GM19035 (cell line): ENCODE measurements at regions not wholly inside any gene's neighbourhood (a gene's known extent, or its start where the extent isn't known, plus 50 kb on each side); places are given as distances from the start of the nearest gene placed in this dataset.

Source experiments
- ATAC-seq: cut with Tn5 transposase; IDR thresholded peaks from one replicate; pipeline ENCODE4 v1.9.1; 2021; ENCODE audit not compliant: unreplicated experiment

DNA sequence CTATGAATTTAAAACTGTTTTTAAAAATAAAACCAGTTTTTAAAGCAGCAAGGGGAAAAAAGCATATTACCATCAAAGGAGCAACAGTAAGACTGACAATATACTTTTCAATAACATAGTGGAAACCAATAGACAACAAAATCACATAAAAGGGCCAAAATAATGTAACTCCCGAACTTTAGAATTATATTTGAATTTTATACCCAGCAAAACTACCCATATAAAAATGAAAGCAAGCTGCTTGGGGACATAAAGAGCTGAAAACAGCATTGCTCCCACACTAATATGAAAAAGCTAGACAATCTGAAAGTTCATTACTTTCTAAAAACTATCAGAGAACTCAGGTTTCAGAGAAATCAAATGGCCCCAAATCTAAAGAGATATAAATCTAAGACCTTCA lies 199.4 kb upstream of the ARID1B start:
- ATAC-seq = no peak

DNA sequence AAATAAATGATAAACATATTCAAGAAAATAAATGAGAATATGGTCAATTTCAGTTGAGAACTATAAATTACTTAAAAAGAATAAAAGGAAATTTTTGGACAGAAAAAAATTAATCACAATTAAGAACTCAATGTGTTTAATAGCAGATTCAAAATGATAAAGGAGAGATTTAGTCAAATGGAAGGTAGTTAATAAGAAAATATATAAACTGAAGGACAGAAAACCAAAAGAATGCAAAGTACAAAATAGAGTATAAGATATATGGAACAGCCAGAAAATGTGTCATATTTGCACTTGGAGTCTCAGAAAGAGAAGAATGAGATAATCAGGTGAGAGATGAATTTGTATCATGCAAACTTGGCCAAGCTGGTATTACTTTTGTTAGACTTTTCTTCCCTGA lies 201.8 kb upstream of the ARID1B start:
- ATAC-seq = no peak

DNA sequence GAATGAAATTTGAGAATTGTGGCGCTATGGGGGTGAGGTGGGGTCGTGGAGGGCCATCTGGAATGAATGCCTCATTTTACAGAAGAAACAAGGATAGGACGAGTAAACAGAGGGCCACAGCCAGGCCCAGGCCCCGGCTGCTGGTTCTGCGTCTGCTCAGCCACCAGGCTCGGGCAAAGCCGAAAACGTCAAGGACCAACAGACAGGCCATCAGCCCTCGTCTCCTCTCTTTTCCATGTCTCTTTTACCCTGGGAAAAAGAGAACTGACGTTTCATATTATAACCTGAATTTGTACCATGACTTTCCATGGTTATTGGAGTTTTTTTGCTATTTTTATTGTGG lies 212.4 kb upstream of the ARID1B start:
- no peak for ATAC-seq

DNA sequence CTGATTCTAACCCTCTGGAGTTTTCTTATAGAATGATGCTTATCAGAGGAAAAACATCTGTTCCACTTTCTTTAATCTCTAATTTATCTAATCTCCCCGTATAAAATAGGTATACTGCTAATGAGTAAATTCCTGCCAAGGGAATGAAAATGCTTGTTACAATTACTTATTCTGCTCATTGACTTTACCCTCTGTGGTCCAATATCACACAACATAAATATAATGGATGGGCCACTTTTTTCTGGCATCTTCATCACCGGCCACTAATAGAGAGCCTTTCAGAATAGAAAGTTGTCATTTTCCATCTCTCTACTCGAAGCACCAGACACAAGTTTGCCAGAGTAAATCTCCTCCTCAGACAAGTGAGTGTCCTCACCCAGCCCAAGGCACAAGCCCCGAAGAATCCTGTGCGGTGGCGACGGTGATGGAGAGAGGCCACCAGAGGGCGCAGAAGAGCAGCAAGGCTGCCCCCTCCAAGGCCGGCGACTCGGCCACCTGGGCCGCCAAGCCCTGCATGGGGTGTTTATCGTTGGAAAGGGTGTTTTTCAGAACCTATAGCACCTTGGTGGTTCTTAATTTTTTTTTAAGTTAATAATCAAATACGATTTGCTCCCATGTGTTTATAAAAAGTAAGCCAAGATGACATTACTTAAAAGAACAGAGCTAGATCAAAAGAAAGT lies 212.9 kb upstream of the ARID1B start:
- ATAC-seq = peak; percentile 98

DNA sequence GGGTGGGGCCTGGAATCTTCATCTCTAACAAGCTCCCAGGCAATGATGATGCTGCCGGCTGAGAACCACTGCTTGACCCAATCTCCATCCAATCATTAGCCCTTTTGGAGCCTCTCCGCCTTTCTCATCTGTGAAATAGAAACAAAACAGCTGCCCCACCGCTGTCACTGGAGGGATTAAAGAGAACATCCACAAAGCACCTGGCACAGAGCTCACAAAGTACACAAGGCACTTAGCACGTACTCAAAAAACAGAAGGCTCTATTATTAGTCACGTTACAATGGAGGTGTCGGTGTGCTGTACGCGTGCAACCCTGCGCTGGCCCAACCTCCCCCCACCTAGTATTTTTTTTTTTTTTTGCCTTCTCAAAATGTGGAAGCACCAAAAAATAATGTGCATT lies 213.5 kb upstream of the ARID1B start:
- no peak for ATAC-seq

DNA sequence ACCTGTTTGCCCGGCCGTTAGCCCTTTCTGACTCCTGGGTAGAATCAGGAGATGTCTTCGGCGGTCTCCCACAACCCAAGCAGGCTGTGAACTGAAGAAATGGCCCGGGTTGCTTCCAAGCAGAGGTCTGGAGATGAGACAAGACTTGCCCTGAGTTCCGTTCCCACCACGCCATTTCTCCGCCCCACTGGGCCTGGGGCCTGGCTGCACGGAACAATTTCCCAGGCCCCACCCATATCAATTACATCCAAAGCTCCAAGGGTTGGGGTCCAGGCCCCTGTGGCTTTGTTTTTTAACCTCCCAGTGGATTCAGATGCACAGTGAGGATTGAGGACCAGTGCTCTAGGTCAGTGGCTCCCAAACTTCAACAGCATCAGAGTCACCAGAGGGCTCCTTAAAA lies 214.5 kb upstream of the ARID1B start:
- no peak for ATAC-seq

DNA sequence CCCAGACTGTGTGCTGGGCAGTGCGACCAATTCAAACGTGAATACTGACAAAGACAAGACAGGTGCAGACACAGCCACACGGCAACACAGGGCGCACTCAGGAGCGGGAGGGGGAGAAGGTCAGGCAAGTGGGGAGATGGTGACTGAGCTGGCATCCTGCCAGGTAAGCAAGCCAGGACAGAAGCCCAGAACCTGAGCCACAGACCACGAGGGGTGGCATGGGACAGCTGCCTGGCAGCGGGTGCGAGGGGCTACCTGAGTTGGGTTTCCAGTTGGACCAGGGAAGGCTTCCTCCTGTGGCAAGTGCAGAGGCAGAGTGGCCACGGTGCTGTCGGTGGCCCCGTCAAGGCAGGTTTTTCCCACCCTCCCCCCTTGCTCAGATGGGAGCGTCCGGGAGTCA lies 215.2 kb upstream of the ARID1B start:
- no peak for ATAC-seq

DNA sequence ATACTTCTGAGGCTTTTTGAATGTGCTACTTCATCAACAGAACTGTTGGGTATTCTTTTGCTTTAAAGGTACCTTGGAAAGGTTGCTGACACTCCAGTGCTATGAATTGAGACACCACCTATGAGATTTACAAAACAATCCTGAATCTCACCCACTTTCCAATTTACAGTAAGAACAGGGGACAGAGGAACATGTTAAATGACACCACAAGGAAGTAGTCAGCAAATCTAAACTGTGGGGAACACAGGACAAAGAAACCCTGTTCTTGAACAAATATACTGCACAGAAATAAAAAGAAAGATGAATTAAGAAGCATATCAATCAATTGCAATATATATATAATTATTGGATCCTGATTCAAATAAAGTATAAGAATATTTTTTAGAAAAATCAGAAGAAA lies 216.7 kb upstream of the ARID1B start:
- no peak for ATAC-seq

DNA sequence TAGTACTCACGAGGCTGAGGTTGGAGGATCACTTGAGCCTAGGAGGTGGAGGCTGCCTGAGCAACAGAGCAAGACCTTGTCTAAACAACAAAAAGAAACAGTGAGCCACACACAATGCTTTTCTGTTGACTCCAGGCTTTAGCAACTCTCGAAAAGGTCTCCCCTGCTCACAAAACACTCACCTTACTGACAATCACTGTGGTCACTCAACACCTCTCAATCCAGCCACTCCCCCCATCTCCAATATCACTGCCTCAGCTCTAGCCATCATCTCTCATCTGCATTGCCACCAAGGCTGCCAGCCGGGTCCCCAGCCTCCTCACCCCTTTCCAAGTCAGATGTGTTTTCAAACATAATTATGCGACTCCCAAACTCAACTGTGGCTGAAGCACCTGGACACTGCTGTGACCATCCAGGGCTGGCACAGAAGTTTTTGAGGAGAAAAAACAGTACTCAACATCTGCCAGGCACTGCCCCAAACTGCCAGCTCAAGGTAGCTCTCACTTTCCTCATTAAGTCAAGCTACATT lies 218.0 kb upstream of the ARID1B start:
- ATAC-seq = no peak

DNA sequence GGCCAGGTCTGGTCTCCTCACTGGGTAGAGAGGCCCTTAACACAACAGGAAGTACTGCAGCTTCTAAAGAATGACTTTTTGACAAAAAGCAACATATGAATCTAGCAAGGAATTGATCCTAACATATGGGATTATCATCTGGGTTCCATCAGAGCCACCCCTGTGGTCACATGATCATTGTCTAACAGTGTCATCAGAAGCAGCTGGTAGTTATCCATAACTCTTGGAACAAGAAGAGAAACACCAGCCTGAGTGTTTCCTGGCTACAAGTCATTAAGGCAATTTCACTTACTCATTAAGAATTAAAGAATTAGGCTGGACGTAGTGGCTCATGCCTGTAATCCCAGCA lies 219.3 kb upstream of the ARID1B start:
- ATAC-seq = no peak

DNA sequence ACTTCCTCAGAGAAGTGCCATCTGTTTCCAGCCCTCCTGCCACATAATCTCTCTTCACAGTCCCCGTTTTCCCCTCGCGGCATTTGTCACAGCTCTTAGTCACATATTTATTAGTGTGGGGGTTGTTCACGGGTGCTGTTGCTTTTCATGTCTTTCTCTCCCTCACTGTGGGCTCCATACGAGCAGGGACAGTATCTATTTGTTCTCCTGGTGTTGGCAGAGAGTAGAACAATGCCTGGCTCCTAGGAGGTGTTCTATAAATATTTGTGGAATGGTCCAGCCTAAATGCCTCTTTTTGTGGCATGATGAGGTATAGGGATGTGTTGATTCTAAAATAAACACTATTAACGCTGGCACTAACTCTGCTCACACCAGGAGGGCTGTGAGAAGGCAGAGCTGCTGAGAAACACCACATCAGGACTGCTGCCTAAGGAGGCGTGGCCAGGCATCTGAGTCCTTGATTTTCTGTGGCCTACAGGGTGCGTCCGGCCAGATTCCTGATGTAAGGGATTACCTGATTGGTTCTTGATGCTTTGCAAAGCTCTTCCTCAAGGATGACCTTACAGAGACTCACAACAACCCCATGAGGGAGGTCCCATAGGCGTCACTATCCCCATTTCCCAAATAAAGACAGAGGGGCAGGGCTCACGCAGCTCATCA lies 219.8 kb upstream of the ARID1B start:
- ATAC-seq = no peak

DNA sequence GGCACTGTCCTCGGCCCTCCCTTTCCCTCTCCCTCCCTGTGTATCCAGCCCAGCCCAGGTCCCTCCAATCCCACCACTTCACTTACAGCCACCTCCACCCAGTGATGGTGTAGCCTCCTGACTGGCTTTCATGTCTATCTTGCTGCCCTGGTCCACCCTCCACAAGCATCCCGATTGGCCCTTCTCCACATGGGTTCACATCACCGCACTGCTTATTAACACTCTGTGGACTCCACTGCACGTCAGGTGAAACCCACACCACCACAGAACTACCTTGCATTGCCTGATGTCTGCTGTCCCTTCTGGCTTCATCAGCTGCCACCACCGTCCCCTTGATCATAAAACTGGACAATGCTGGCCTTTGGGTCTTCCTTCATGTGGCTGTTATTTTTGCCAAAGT lies 220.4 kb upstream of the ARID1B start:
- no peak for ATAC-seq

DNA sequence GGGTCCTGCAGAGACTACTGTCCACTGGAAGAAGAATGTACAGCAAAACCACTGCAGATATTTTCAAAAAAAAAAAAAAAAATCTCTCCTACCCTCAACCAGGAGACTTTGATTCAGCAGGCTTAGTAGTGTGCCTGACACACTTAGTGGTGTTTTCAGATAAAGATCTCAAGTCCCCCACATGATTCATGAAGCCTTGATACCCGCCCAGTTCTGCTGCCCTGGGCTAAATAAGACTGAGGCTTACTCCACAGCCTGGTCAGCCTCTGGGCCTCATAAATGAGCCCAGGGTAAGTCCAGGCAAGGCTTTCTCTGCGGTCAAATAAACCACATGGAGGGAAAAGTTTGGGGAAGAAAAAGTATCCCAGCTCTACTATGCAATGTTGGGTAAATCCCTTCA lies 222.1 kb upstream of the ARID1B start:
- ATAC-seq = no peak

DNA sequence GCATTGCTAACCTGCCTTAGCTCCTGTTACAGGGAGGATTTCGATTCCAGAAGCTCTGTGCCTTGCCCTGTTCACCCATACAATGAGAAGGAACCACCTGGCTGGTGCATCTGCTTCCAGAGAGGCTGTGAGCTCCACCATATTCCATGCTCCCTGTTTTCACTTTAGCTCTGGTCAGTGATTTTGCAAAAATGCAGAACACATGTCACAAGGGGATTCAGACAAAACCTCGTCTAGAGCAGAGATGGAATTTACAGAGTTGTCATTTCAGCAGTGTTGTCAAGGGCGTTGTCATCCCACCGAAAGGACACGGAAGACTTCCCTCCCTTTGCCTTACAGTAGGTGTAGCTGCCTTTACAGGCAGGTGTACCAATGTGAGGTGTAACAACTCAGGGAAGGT lies 223.0 kb upstream of the ARID1B start:
- no peak for ATAC-seq

DNA sequence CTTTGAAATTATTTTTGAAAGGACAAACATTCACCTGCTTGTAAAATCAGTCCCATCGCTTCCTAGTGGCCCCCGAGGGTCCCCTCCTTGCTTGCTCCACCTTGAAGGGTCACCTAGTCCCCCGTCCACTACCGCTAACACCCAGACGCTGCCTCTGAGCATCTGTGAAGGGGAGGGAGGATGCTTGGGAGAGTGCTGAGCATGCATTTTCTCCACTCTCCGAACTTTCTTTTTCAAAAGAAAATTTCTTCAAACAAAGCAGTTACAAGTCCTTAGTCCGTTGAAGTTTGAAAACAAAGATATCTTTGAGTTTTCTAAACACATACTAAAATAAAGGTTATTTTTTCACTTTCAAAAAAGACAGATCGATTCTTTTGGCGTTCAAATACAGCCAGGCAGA lies 224.3 kb upstream of the ARID1B start:
- no peak for ATAC-seq

DNA sequence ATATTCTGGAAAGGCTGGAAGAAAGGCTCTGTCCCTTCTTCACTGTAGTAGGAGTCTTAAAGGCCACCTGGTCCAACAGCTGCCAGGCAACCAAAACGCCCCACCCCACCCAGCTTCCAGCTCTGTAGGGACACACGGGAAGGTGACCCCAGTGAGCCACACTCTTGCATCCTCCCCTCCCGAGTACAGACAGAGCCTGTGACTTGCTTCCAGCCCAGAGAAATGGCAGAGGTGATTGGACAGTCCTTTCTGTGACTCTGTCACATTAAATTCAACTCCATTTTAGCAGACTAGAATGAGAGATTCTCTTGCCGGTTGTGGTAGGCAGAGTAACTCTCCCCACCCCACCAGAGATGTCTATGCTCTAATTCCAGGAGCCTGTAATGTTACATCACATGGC lies 226.2 kb upstream of the ARID1B start:
- ATAC-seq = no peak

DNA sequence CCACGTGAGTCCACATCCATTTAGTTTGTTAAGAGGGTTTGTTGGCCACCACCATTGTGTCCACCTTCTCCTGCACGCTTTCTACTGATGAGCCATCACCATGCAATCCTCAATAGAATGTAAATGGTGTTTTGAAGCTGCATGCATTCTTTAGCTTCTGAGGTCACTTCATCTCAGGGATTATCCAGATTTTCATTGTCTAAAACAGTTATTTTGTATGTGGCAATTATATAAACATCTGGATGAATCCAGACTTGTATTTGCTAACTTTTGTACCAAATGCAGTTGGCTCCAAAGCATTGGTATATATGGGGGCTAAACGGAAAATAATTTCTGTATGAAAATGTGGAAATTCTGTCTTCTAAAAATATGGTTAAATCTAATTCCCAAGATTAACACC lies 231.2 kb upstream of the ARID1B start:
- no peak for ATAC-seq

DNA sequence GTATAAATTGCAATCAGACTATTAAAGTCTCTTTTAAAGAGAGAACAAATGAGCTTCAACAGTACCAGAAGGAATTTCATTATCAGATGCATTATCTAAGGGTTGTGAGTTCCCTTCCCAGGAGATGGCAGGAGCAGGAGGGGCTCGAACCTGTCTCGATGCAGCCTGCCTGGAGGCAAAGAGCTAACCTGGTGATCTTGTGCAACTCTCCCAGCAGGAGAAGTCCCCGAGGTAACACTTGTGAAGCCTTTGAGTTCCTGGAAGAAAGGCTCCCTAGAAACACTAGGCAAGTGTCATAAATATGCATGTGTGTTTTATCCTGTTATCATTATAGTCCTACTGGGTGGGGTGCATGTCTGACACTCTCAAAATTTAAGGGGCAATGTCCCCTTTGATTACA lies 232.2 kb upstream of the ARID1B start:
- no peak for ATAC-seq

DNA sequence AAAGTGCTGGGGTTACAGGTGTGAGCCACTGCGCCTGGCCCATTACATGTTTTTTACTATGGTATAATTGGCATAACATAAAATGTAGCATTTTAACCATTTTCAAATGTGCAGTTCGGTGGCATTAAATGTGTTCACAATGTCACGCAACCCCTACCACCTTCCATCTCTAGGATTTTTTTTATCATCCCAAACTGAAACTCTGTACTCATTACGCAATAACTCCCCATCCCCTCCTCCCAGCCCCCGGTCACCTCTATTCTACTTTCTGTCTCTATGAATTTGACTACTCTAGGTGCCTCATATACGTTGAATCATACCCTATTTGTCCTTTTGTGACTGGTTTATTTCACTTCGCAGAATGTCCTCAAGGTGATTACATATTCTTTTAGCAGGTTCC lies 233.1 kb upstream of the ARID1B start:
- no peak for ATAC-seq

DNA sequence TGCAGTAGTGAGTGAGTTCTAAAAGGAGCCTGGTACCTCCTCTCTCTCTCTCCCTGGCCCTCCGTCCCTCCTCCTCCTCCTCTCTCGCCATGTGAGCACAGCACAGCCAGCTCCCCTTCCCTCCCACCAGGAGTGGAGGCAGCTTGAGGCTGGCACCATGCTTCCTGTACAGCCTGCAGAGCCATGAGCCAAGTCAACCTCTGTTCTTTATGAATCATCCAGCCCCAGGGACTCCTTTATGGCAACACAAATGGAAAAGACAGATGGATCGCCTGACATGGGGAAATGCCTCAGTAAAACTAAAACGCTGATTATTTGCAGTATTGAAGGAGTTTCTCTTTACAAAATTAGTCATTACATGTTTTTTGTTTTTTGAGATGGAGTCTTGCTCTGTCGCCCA lies 233.7 kb upstream of the ARID1B start:
- no peak for ATAC-seq

DNA sequence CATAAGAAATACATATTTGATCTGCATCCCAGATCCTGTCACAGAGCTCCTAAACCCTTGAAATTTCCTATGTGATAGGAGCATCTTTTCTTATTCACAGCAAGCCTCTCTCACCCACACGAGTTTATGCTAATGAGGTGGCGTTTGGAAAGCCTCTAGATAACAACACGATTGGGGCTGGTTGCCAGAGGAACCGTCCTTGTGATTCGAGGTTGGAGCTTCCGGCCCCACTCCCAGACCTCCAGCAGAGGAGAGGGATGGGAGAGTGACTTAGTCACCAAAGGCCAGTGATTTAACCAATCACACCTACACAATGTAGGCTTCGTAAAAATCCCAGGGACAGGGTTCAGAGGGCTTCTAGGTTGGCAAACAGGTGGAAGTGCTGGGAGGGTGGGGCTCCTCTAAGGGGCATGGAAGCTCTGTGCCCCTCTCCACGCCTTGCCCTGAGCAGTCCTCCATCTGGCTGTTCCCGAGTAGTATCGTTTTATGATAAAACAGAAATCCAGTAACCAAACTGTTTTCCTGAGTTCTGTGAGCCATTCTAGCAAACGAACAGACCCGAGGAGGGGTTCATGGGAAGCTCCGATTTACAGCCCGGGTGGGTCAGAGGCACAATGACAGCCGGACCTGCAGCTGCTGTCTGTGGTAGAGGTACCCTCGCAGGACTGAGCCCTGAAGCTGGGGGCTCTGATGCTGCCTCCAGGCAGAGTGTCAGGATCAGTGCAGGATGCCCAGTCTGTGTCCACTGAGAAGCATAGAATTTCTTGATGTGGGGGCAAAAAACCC lies 238.1 kb upstream of the ARID1B start:
- no peak for ATAC-seq

DNA sequence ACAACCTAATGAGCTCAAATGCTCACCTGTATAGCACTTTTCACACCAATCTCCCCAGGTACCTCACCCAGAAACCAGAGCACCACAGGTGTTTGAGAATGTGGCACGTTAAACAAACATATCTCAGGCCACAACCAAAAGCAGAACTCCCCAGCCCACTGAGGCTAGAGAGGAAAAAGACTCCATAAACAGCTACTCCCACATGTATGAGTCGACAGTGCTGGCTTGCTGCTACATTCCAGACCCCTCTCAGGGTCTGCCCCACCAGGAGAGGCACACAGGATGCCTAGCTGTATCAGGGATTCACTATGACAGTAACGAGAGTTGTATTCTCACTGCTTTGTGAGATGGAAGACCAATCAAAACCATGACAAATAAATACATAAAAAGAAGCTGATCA lies 242.6 kb upstream of the ARID1B start:
- no peak for ATAC-seq
